ENCODE measurements at regions not wholly inside any gene's neighbourhood (a gene's known extent, or its start where the extent isn't known, plus 50 kb on each side); places are given as distances from the start of the nearest gene placed in this dataset.

GRCh38 chr5:62112689-62113228 lies 193.2 kb upstream of the KIF2A start:
- no peaks in the 10 kb centered on the region for H3K9me3 ChIP-seq
- TF ChIP-seq CTCF (IDR thresholded peaks at IDR 0.05) (no peak), POLR2A (IDR thresholded peaks at IDR 0.05) (no peak), EP300 (IDR thresholded peaks at IDR 0.05) (no peak), POLR2AphosphoS5 (IDR thresholded peaks at IDR 0.05) (no peak)
- H3K4me3 ChIP-seq: no peak overlapping the region
- no peak for ATAC-seq (ENCODE audit: low FRiP score in 2 of 2)
- H3K4me1 ChIP-seq: no peaks in the 10 kb centered on the region
- H3K36me3 ChIP-seq: no peaks in the 10 kb centered on the region
- no peak for DNase-seq
- no peaks in the 10 kb centered on the region for H3K27me3 ChIP-seq
- 75 to 82% methylated on average over 2 of the region's 2 CpGs for WGBS, 2 donors
- no peak overlapping the region for H3K27ac ChIP-seq

- Histone ChIP-seq H3K9me3 (no peaks in the 10 kb centered on the region), H3K36me3 (no peaks in the 10 kb centered on the region), H3K27ac (no peak overlapping the region), H3K4me3 (no peak overlapping the region), H3K27me3 (no peaks in the 10 kb centered on the region), H3K4me1 (no peaks in the 10 kb centered on the region)
- WGBS, 2 donors: 57 to 58% methylated on average over 2 of the region's 2 CpGs
- ATAC-seq (ENCODE audit: low FRiP score in 2 of 2) (no peak), DNase-seq (no peak)
- TF ChIP-seq POLR2A (IDR thresholded peaks at IDR 0.05) (no peak), POLR2AphosphoS5 (IDR thresholded peaks at IDR 0.05) (no peak), CTCF (IDR thresholded peaks at IDR 0.05) (no peak), EP300 (IDR thresholded peaks at IDR 0.05) (no peak)
Observed at GRCh38 chr5:62115014-62115413, 191.0 kb upstream of the KIF2A start.

GRCh38 chr5:62124266-62124665 lies 181.7 kb upstream of the KIF2A start:
- no peak overlapping the region for H3K27ac ChIP-seq
- ATAC-seq (ENCODE audit: low FRiP score in 2 of 2): no peak
- H3K36me3 ChIP-seq: no peaks in the 10 kb centered on the region
- no peak for TF ChIP-seq CTCF (IDR thresholded peaks at IDR 0.05)
- TF ChIP-seq EP300 (IDR thresholded peaks at IDR 0.05): no peak
- no peak for TF ChIP-seq POLR2A (IDR thresholded peaks at IDR 0.05)
- TF ChIP-seq POLR2AphosphoS5 (IDR thresholded peaks at IDR 0.05): no peak
- 83 to 100% methylated on average over 3 to 6 of the region's 6 CpGs for WGBS, 2 donors
- no peaks in the 10 kb centered on the region for H3K4me1 ChIP-seq
- no peak for DNase-seq
- H3K27me3 ChIP-seq: no peaks in the 10 kb centered on the region
- no peaks in the 10 kb centered on the region for H3K9me3 ChIP-seq
- no peak overlapping the region for H3K4me3 ChIP-seq

GRCh38 chr5:62126090-62126489 lies 179.9 kb upstream of the KIF2A start:
- Histone ChIP-seq H3K9me3 (no peaks in the 10 kb centered on the region), H3K27me3 (no peaks in the 10 kb centered on the region), H3K4me3 (no peak overlapping the region), H3K36me3 (no peaks in the 10 kb centered on the region), H3K27ac (no peak overlapping the region), H3K4me1 (no peaks in the 10 kb centered on the region)
- ATAC-seq (ENCODE audit: low FRiP score in 2 of 2): no peak
- WGBS, 2 donors: 58 to 85% methylated on average over 2 of the region's 2 CpGs
- DNase-seq: no peak
- no peak for TF ChIP-seq POLR2A (IDR thresholded peaks at IDR 0.05)
- no peak for TF ChIP-seq POLR2AphosphoS5 (IDR thresholded peaks at IDR 0.05)
- TF ChIP-seq EP300 (IDR thresholded peaks at IDR 0.05): no peak
- TF ChIP-seq CTCF (IDR thresholded peaks at IDR 0.05): no peak

GRCh38 chr5:62127098-62127736 lies 178.8 kb upstream of the KIF2A start:
- no peaks in the 10 kb centered on the region for H3K36me3 ChIP-seq
- H3K27ac ChIP-seq: no peak overlapping the region
- ATAC-seq (ENCODE audit: low FRiP score in 2 of 2): no peak
- H3K9me3 ChIP-seq: no peaks in the 10 kb centered on the region
- TF ChIP-seq POLR2AphosphoS5 (IDR thresholded peaks at IDR 0.05) (no peak), EP300 (IDR thresholded peaks at IDR 0.05) (no peak), POLR2A (IDR thresholded peaks at IDR 0.05) (no peak)
- DNase-seq: no peak
- no peaks in the 10 kb centered on the region for H3K27me3 ChIP-seq
- no peak overlapping the region for H3K4me3 ChIP-seq
- WGBS, 2 donors: 38 to 53% methylated on average over 2 of the region's 2 CpGs
- H3K4me1 ChIP-seq: no peaks in the 10 kb centered on the region
